Liver (tissue), 8 donors: ENCODE measurements at regions not wholly inside any gene's neighbourhood (a gene's known extent, or its start where the extent isn't known, plus 50 kb on each side); places are given as distances from the start of the nearest gene placed in this dataset.

ENCODE experiments used
- DNase-seq: peaks from one replicate; pipeline ENCODE4 v3.0.0-alpha.2; 2017; ENCODE audit warnings: low spot score
- H3K27ac ChIP-seq, 2 donors: one replicate each; pipeline ENCODE4 v1.7.0; 2013; ENCODE audit warnings: inconsistent platforms in 2 of 2, low read length in 2 of 2, control low read depth in 1 of 2, low read depth in 1 of 2, mild to moderate bottlenecking in 1 of 2
- H3K27me3 ChIP-seq, 4 donors: one replicate each; pipeline versions ENCODE4 v1.6.1 to v1.7.0; 2013; ENCODE audit warnings: low read length in 3 of 4, inconsistent platforms in 1 of 4, mild to moderate bottlenecking in 1 of 4, moderate library complexity in 1 of 4; ENCODE audit not compliant: control insufficient read depth in 4 of 4, insufficient read depth in 4 of 4
- H3K36me3 ChIP-seq, 4 donors: one replicate each; pipeline versions ENCODE4 v1.6.1 to v1.7.0; 2013; ENCODE audit warnings: low read length in 3 of 4, mild to moderate bottlenecking in 3 of 4, low read depth in 1 of 4, moderate library complexity in 1 of 4; ENCODE audit not compliant: control insufficient read depth in 4 of 4, insufficient read depth in 3 of 4
- H3K4me1 ChIP-seq, 4 donors: one replicate each; pipeline versions ENCODE4 v1.6.1 to v1.7.0; 2013; ENCODE audit warnings: low read length in 3 of 4, mild to moderate bottlenecking in 3 of 4, moderate library complexity in 1 of 4; ENCODE audit not compliant: control insufficient read depth in 4 of 4, insufficient read depth in 4 of 4
- H3K4me3 ChIP-seq, 3 donors: one replicate each; pipeline versions ENCODE4 v1.6.1 to v1.7.0; 2013; ENCODE audit warnings: low read length in 3 of 3, control low read depth in 1 of 3, low read depth in 1 of 3, mild to moderate bottlenecking in 1 of 3
- H3K9ac ChIP-seq, 2 donors: one replicate each; pipeline ENCODE4 v1.7.0; 2013; ENCODE audit warnings: low read length in 2 of 2, mild to moderate bottlenecking in 2 of 2, moderate library complexity in 2 of 2, control low read depth in 1 of 2, low read depth in 1 of 2
- H3K9me3 ChIP-seq, 4 donors: one replicate each; pipeline versions ENCODE4 v1.6.1 to v1.7.0; 2013; ENCODE audit warnings: low read length in 3 of 4; ENCODE audit not compliant: control insufficient read depth in 4 of 4
- EGR1 ChIP-seq, 2 donors: IDR thresholded peaks; 2 replicates each; pipeline ENCODE4 v1.6.1; 2016 to 2018; ENCODE audit warnings: antibody characterized with exemption in 2 of 2, low read depth in 2 of 2
- FOXA1 ChIP-seq: IDR thresholded peaks from 2 replicates; pipeline ENCODE4 v1.6.1; 2016; ENCODE audit warnings: antibody characterized with exemption
- FOXA2 ChIP-seq: IDR thresholded peaks from 2 replicates; pipeline ENCODE4 v1.6.1; 2016; ENCODE audit warnings: antibody characterized with exemption
- GABPA ChIP-seq, 2 donors: IDR thresholded peaks in 1 of 2; conservative IDR thresholded peaks in 1 of 2; 2 replicates each; pipeline ENCODE4 v1.6.1; 2016; ENCODE audit warnings: antibody characterized with exemption in 2 of 2, mild to moderate bottlenecking in 1 of 2, moderate library complexity in 1 of 2
- HNF4A ChIP-seq, 2 donors: conservative IDR thresholded peaks; 2 replicates each; pipeline ENCODE4 v1.6.1; 2016; ENCODE audit warnings: antibody characterized with exemption in 2 of 2, mild to moderate bottlenecking in 2 of 2
- HNF4G ChIP-seq: IDR thresholded peaks from 2 replicates; pipeline ENCODE4 v1.6.1; 2016; ENCODE audit warnings: antibody characterized with exemption
- JUND ChIP-seq, 2 donors: IDR thresholded peaks; 2 replicates each; pipeline ENCODE4 v1.6.1; 2016; ENCODE audit warnings: antibody characterized with exemption in 2 of 2
- NR2F2 ChIP-seq: IDR thresholded peaks from 2 replicates; pipeline ENCODE4 v1.6.1; 2016; ENCODE audit warnings: antibody characterized with exemption
- RAD21 ChIP-seq, 2 donors: IDR thresholded peaks; 2 replicates each; pipeline ENCODE4 v1.6.1; 2016; ENCODE audit warnings: antibody characterized with exemption in 2 of 2, mild to moderate bottlenecking in 2 of 2
- RXRA ChIP-seq, 2 donors: IDR thresholded peaks; 2 replicates each; pipeline ENCODE4 v1.6.1; 2017 to 2018; ENCODE audit warnings: antibody characterized with exemption in 2 of 2, mild to moderate bottlenecking in 1 of 2
- SP1 ChIP-seq: IDR thresholded peaks from 2 replicates; pipeline ENCODE4 v1.6.1; 2018; ENCODE audit warnings: antibody characterized with exemption, mild to moderate bottlenecking
- TAF1 ChIP-seq: conservative IDR thresholded peaks from 2 replicates; pipeline ENCODE4 v1.6.1; 2016; ENCODE audit warnings: antibody characterized with exemption, mild to moderate bottlenecking
- YY1 ChIP-seq: IDR thresholded peaks from 2 replicates; pipeline ENCODE4 v1.6.1; 2016; ENCODE audit warnings: antibody characterized with exemption, mild to moderate bottlenecking
- WGBS: extraction: QIAGEN DNeasy Blood & Tissue Kit; methylation state at CpG from one replicate; pipeline ENCODE4 v1.1.7; 2013; 5-methylcytosine and 5-hydroxymethylcytosine counted together
- TF ChIP-seq, protein P1 (sequence below): fragments of 150-350 bp; IDR thresholded peaks from 2 replicates; pipeline ENCODE4 v1.5.1; 2017; ENCODE audit warnings: improper control_type of control experiment, low read depth, low read length; ENCODE audit not compliant: missing input control
- TF ChIP-seq, protein P2 (sequence below): IDR thresholded peaks from 2 replicates; pipeline ENCODE4 v1.6.1; 2016; ENCODE audit warnings: antibody characterized with exemption, mild to moderate bottlenecking
- TF ChIP-seq, protein P3 (sequence below): IDR thresholded peaks from 2 replicates; pipeline ENCODE4 v1.6.1; 2016; ENCODE audit warnings: antibody characterized with exemption
- TF ChIP-seq, protein P4 (sequence below): IDR thresholded peaks from 2 replicates; pipeline ENCODE4 v1.6.1; 2016; ENCODE audit warnings: antibody characterized with exemption
- TF ChIP-seq, protein P5 (sequence below): IDR thresholded peaks from 2 replicates; pipeline ENCODE4 v1.6.1; 2016; ENCODE audit warnings: antibody characterized with exemption
- donor health status: healthy.
- donor health status: healthy.
- donor health status: healthy.
- donor health status: healthy.
- donor health status: healthy.

DNA sequence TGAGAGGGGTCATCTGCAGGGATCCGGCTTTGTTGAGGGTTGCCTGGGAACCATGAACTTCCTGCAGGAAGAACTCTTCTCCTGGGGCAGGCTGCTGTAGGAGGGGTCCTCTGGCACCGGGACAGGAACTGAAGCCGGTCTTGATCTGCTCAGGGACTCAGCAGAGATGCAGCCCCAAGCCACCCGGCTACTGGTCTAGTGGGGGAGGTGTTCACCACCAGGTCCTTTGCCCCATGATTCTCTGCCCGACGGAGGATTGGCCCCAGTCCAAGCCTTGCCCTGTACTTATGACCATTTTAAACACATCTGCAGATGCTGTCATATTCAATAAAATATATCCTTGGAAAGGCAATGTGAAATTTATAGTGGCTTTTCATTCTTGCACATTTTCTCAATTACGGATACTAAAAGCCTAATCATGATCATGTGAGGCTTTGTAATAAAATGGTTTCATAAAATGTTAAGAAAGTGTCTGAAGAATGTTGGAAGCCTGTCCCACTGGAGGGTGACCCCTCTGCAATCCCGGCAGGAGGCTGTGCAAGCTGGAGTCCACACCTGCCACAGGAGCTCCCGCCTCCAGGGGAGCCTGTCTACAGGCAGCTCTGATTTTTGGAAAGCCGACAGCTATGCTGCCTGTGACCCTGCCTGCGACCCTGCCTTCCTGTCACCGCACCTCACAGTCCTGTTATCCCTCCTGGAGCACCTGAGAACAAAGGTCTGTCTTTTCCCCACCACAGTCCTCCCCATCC, 98.8 kb upstream of the TAF1B start:
- no peaks in the 10 kb centered on the region for H3K9me3 ChIP-seq
- no peak for TF ChIP-seq JUND (IDR thresholded peaks at IDR 0.05)
- TF ChIP-seq YY1: no peak
- TF ChIP-seq NR2F2: no peak
- TF ChIP-seq, protein P1, sequence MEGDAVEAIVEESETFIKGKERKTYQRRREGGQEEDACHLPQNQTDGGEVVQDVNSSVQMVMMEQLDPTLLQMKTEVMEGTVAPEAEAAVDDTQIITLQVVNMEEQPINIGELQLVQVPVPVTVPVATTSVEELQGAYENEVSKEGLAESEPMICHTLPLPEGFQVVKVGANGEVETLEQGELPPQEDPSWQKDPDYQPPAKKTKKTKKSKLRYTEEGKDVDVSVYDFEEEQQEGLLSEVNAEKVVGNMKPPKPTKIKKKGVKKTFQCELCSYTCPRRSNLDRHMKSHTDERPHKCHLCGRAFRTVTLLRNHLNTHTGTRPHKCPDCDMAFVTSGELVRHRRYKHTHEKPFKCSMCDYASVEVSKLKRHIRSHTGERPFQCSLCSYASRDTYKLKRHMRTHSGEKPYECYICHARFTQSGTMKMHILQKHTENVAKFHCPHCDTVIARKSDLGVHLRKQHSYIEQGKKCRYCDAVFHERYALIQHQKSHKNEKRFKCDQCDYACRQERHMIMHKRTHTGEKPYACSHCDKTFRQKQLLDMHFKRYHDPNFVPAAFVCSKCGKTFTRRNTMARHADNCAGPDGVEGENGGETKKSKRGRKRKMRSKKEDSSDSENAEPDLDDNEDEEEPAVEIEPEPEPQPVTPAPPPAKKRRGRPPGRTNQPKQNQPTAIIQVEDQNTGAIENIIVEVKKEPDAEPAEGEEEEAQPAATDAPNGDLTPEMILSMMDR: no peak
- TF ChIP-seq FOXA2: no peak
- TF ChIP-seq, protein P2, sequence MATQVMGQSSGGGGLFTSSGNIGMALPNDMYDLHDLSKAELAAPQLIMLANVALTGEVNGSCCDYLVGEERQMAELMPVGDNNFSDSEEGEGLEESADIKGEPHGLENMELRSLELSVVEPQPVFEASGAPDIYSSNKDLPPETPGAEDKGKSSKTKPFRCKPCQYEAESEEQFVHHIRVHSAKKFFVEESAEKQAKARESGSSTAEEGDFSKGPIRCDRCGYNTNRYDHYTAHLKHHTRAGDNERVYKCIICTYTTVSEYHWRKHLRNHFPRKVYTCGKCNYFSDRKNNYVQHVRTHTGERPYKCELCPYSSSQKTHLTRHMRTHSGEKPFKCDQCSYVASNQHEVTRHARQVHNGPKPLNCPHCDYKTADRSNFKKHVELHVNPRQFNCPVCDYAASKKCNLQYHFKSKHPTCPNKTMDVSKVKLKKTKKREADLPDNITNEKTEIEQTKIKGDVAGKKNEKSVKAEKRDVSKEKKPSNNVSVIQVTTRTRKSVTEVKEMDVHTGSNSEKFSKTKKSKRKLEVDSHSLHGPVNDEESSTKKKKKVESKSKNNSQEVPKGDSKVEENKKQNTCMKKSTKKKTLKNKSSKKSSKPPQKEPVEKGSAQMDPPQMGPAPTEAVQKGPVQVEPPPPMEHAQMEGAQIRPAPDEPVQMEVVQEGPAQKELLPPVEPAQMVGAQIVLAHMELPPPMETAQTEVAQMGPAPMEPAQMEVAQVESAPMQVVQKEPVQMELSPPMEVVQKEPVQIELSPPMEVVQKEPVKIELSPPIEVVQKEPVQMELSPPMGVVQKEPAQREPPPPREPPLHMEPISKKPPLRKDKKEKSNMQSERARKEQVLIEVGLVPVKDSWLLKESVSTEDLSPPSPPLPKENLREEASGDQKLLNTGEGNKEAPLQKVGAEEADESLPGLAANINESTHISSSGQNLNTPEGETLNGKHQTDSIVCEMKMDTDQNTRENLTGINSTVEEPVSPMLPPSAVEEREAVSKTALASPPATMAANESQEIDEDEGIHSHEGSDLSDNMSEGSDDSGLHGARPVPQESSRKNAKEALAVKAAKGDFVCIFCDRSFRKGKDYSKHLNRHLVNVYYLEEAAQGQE: no peak
- no peak for TF ChIP-seq TAF1
- TF ChIP-seq, protein P3, sequence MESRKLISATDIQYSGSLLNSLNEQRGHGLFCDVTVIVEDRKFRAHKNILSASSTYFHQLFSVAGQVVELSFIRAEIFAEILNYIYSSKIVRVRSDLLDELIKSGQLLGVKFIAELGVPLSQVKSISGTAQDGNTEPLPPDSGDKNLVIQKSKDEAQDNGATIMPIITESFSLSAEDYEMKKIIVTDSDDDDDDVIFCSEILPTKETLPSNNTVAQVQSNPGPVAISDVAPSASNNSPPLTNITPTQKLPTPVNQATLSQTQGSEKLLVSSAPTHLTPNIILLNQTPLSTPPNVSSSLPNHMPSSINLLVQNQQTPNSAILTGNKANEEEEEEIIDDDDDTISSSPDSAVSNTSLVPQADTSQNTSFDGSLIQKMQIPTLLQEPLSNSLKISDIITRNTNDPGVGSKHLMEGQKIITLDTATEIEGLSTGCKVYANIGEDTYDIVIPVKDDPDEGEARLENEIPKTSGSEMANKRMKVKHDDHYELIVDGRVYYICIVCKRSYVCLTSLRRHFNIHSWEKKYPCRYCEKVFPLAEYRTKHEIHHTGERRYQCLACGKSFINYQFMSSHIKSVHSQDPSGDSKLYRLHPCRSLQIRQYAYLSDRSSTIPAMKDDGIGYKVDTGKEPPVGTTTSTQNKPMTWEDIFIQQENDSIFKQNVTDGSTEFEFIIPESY: no peak
- TF ChIP-seq FOXA1: no peak
- TF ChIP-seq RAD21 (IDR thresholded peaks at IDR 0.05): no peak
- TF ChIP-seq, protein P4, sequence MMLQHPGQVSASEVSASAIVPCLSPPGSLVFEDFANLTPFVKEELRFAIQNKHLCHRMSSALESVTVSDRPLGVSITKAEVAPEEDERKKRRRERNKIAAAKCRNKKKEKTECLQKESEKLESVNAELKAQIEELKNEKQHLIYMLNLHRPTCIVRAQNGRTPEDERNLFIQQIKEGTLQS: no peak
- TF ChIP-seq HNF4A (conservative IDR thresholded peaks at IDR 0.05): no peak
- no peak for TF ChIP-seq EGR1 (IDR thresholded peaks at IDR 0.05; ENCODE audit: low read depth in 2 of 2)
- TF ChIP-seq HNF4G: no peak
- TF ChIP-seq, protein P5, sequence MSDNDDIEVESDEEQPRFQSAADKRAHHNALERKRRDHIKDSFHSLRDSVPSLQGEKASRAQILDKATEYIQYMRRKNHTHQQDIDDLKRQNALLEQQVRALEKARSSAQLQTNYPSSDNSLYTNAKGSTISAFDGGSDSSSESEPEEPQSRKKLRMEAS: no peak
- no peak for TF ChIP-seq RXRA (IDR thresholded peaks at IDR 0.05)
- TF ChIP-seq GABPA (IDR thresholded peaks at IDR 0.05 in 1 of 2, conservative IDR thresholded peaks at IDR 0.05 in 1 of 2): no peak
- TF ChIP-seq SP1: no peak
- no peak overlapping the region for H3K4me3 ChIP-seq
- no peak overlapping the region for H3K9ac ChIP-seq
- H3K4me1 ChIP-seq: no peaks in the 10 kb centered on the region
- no peak overlapping the region for H3K27ac ChIP-seq
- H3K36me3 ChIP-seq: no peaks in the 10 kb centered on the region
- DNase-seq: no peak
- H3K27me3 ChIP-seq: no peaks in the 10 kb centered on the region
- WGBS: 59% methylated on average over 12 of the region's 12 CpGs
